Fibroblast of lung (primary cell): ENCODE measurements at regions not wholly inside any gene's neighbourhood (a gene's known extent, or its start where the extent isn't known, plus 50 kb on each side); places are given as distances from the start of the nearest gene placed in this dataset.

Source experiments
- EZH2 ChIP-seq: IDR thresholded peaks from 2 replicates; pipeline ENCODE4 v1.5.1; 2012; ENCODE audit warnings: low read length, control low read depth, mild to moderate bottlenecking; ENCODE audit errors: missing control alignments
- TF ChIP-seq, protein P1 (sequence below), 2 donors: IDR thresholded peaks in 1 of 2; conservative IDR thresholded peaks in 1 of 2; 1 replicate in 1 of 2; 2 replicates in 1 of 2; pipeline ENCODE4 v1.5.1; 2011 to 2012; ENCODE audit warnings: low read length in 2 of 2, control low read depth in 1 of 2, inconsistent platforms in 1 of 2, low read depth in 1 of 2, mild to moderate bottlenecking in 1 of 2

DNA sequence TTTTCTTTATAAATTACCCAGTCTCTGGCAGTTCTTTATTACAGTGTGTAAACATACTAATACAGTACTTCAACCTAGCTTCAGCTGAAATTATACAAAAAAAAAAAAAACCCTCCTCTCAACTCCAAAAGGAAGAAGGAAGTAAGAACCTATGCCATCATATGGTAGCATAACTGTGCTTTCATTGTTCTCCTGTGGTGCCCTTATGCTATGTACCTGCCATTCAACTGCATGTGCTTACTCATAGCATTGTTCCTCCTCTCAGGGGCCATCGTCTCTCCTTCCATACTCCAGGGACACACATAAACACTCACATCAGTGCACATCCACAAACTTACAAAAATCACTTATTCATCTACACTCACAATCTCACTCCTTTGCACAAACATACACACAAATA lies 470.1 kb upstream of the HS3ST1 start:
- TF ChIP-seq, protein P1, sequence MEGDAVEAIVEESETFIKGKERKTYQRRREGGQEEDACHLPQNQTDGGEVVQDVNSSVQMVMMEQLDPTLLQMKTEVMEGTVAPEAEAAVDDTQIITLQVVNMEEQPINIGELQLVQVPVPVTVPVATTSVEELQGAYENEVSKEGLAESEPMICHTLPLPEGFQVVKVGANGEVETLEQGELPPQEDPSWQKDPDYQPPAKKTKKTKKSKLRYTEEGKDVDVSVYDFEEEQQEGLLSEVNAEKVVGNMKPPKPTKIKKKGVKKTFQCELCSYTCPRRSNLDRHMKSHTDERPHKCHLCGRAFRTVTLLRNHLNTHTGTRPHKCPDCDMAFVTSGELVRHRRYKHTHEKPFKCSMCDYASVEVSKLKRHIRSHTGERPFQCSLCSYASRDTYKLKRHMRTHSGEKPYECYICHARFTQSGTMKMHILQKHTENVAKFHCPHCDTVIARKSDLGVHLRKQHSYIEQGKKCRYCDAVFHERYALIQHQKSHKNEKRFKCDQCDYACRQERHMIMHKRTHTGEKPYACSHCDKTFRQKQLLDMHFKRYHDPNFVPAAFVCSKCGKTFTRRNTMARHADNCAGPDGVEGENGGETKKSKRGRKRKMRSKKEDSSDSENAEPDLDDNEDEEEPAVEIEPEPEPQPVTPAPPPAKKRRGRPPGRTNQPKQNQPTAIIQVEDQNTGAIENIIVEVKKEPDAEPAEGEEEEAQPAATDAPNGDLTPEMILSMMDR (conservative IDR thresholded peaks at IDR 0.05 in 1 of 2, IDR thresholded peaks at IDR 0.05 in 1 of 2; ENCODE audit: low read depth in 1 of 2, low read length in 2 of 2) = no peak
- TF ChIP-seq EZH2 = no peak
